ENCODE measurements at regions not wholly inside any gene's neighbourhood (a gene's known extent, or its start where the extent isn't known, plus 50 kb on each side); places are given as distances from the start of the nearest gene placed in this dataset.

GRCh38 chr3:5677555-5677954 lies 490.0 kb downstream of the EDEM1 start:
- Mint-ChIP-seq H3K4me1 (peaks cover 11% of the 10 kb centered on the region), H3K36me3 (ENCODE audit: low read depth) (no peaks in the 10 kb centered on the region)
- TF ChIP-seq CTCF (IDR thresholded peaks at IDR 0.05; ENCODE audit: unreplicated experiment in 3 of 3), result no peak

GRCh38 chr3:5678248-5678647 lies 490.7 kb downstream of the EDEM1 start:
- Mint-ChIP-seq H3K36me3 (ENCODE audit: low read depth) (no peaks in the 10 kb centered on the region), H3K4me3 (no peak overlapping the region), H3K9me3 (no peaks in the 10 kb centered on the region), H3K4me1 (peaks cover 11% of the 10 kb centered on the region), H3K27me3 (ENCODE audit: low read depth) (no peaks in the 10 kb centered on the region), H3K27ac (no peak overlapping the region)
- no peak for TF ChIP-seq CTCF (IDR thresholded peaks at IDR 0.05; ENCODE audit: unreplicated experiment in 3 of 3)

More at GRCh38 chr3:5677555-5677954, 490.0 kb downstream of the EDEM1 start:
- Mint-ChIP-seq H3K27ac (no peak overlapping the region), H3K27me3 (ENCODE audit: low read depth) (no peaks in the 10 kb centered on the region), H3K9me3 (no peaks in the 10 kb centered on the region), H3K4me3 (no peak overlapping the region)

- Mint-ChIP-seq H3K4me3 (no peak overlapping the region), H3K27me3 (ENCODE audit: low read depth) (no peaks in the 10 kb centered on the region), H3K36me3 (ENCODE audit: low read depth) (no peaks in the 10 kb centered on the region), H3K27ac (no peak overlapping the region), H3K9me3 (no peaks in the 10 kb centered on the region), H3K4me1 (peaks cover 11% of the 10 kb centered on the region)
- no peak for TF ChIP-seq CTCF (IDR thresholded peaks at IDR 0.05; ENCODE audit: unreplicated experiment in 3 of 3)
Observed at GRCh38 chr3:5678844-5679243, 491.3 kb downstream of the EDEM1 start.

GRCh38 chr3:5687230-5687629 lies 499.7 kb downstream of the EDEM1 start:
- H3K9me3 Mint-ChIP-seq, result peaks cover 7% of the 10 kb centered on the region
- peaks cover 3% of the 10 kb centered on the region for H3K27me3 Mint-ChIP-seq (ENCODE audit: low read depth)
- H3K4me3 Mint-ChIP-seq, result no peak overlapping the region
- TF ChIP-seq CTCF (IDR thresholded peaks at IDR 0.05; ENCODE audit: unreplicated experiment in 3 of 3), result no peak
- H3K36me3 Mint-ChIP-seq (ENCODE audit: low read depth), result no peaks in the 10 kb centered on the region
- H3K27ac Mint-ChIP-seq, result no peak overlapping the region
- no peaks in the 10 kb centered on the region for H3K4me1 Mint-ChIP-seq

GRCh38 chr3:5690490-5690889 lies 503.0 kb downstream of the EDEM1 start:
- no peaks in the 10 kb centered on the region for H3K36me3 Mint-ChIP-seq (ENCODE audit: low read depth)
- H3K27me3 Mint-ChIP-seq (ENCODE audit: low read depth), result peaks cover 6% of the 10 kb centered on the region
- peaks cover 7% of the 10 kb centered on the region for H3K9me3 Mint-ChIP-seq
- no peaks in the 10 kb centered on the region for H3K4me1 Mint-ChIP-seq
- TF ChIP-seq CTCF (IDR thresholded peaks at IDR 0.05; ENCODE audit: unreplicated experiment in 3 of 3), result no peak
- H3K4me3 Mint-ChIP-seq, result no peak overlapping the region
- H3K27ac Mint-ChIP-seq, result no peak overlapping the region

GRCh38 chr3:5690904-5691532 lies 503.5 kb downstream of the EDEM1 start:
- Mint-ChIP-seq H3K36me3 (ENCODE audit: low read depth) (no peaks in the 10 kb centered on the region), H3K4me3 (no peak overlapping the region), H3K27ac (no peak overlapping the region), H3K9me3 (peaks cover 7% of the 10 kb centered on the region), H3K27me3 (ENCODE audit: low read depth) (peaks cover 6% of the 10 kb centered on the region), H3K4me1 (no peaks in the 10 kb centered on the region)
- TF ChIP-seq CTCF (IDR thresholded peaks at IDR 0.05; ENCODE audit: unreplicated experiment in 3 of 3), result no peak
